Upper lobe of left lung (tissue), 4 donors: ENCODE measurements at regions not wholly inside any gene's neighbourhood (a gene's known extent, or its start where the extent isn't known, plus 50 kb on each side); places are given as distances from the start of the nearest gene placed in this dataset.

Experiments used
- CTCF ChIP-seq, 6 experiments: fragments of 450-650 bp in 4 of 6; fragments of 200-600 bp in 2 of 6; sonication (generic) in 2 of 6; IDR thresholded peaks; one replicate each; pipeline ENCODE4 v1.5.1; 2016 to 2019; ENCODE audit warnings: antibody characterized with exemption in 6 of 6
- EP300 ChIP-seq, 4 donors: sonication (generic); formaldehyde crosslinking; IDR thresholded peaks; one replicate each; pipeline ENCODE4 v1.5.1; 2017; ENCODE audit warnings: antibody characterized with exemption in 4 of 4, control low read depth in 2 of 4
- POLR2A ChIP-seq, 4 donors: fragments of 450-650 bp; IDR thresholded peaks; one replicate each; pipeline ENCODE4 v1.5.1; 2016 to 2017; ENCODE audit warnings: antibody characterized with exemption in 4 of 4, mild to moderate bottlenecking in 2 of 4
- POLR2AphosphoS5 ChIP-seq, 2 donors: sonication (generic); formaldehyde crosslinking; IDR thresholded peaks; one replicate each; pipeline ENCODE4 v1.5.1; 2017; ENCODE audit warnings: antibody characterized with exemption in 2 of 2

- TF ChIP-seq POLR2AphosphoS5 (IDR thresholded peaks at IDR 0.05): no peak
- no peak for TF ChIP-seq POLR2A (IDR thresholded peaks at IDR 0.05)
- TF ChIP-seq CTCF (IDR thresholded peaks at IDR 0.05): no peak
- no peak for TF ChIP-seq EP300 (IDR thresholded peaks at IDR 0.05)
Observed at GRCh38 chr1:5198328-5198727, 543.9 kb downstream of the AJAP1 start.
